Peyer's patch (tissue), 4 donors: ENCODE measurements at regions not wholly inside any gene's neighbourhood (a gene's known extent, or its start where the extent isn't known, plus 50 kb on each side); places are given as distances from the start of the nearest gene placed in this dataset.

Experiments
- DNase-seq, 3 donors: peaks; one replicate each; pipeline ENCODE4 v3.0.0-alpha.2; 2017 to 2019
- H3K27ac ChIP-seq, 4 donors: fragments of 200-600 bp; sonication (generic); one replicate each; pipeline ENCODE4 v1.5.1; 2016 to 2019
- H3K27me3 ChIP-seq, 2 donors: fragments of 200-600 bp; sonication (generic); one replicate each; pipeline ENCODE4 v1.5.1; 2019
- H3K36me3 ChIP-seq, 3 donors: fragments of 200-600 bp; sonication (generic); one replicate each; pipeline ENCODE4 v1.5.1; 2016 to 2019
- H3K4me1 ChIP-seq, 4 donors: fragments of 200-600 bp; sonication (generic); one replicate each; pipeline ENCODE4 v1.5.1; 2016 to 2019
- H3K4me3 ChIP-seq, 4 donors: fragments of 200-600 bp; sonication (generic); 1 replicate in 3 of 4; 2 replicates in 1 of 4; pipeline ENCODE4 v1.5.1; 2016 to 2019; ENCODE audit warnings: mild to moderate bottlenecking in 1 of 4
- H3K9me3 ChIP-seq, 4 donors: fragments of 200-600 bp; sonication (generic); one replicate each; pipeline ENCODE4 v1.5.1; 2016 to 2019; ENCODE audit warnings: mild to moderate bottlenecking in 1 of 4
- CTCF ChIP-seq, 6 experiments: fragments of 450-650 bp in 4 of 6; fragments of 200-600 bp in 2 of 6; sonication (generic) in 1 of 6; IDR thresholded peaks; one replicate each; pipeline ENCODE4 v1.5.1; 2017 to 2019; ENCODE audit warnings: antibody characterized with exemption in 6 of 6, mild to moderate bottlenecking in 3 of 6, moderate library complexity in 1 of 6
- POLR2A ChIP-seq, 2 donors: fragments of 450-650 bp; IDR thresholded peaks; one replicate each; pipeline ENCODE4 v1.5.1; 2017; ENCODE audit warnings: antibody characterized with exemption in 2 of 2, mild to moderate bottlenecking in 2 of 2, moderate library complexity in 2 of 2

GRCh38 chr22:49328630-49329405 is 498.9 kb downstream of the BRD1 start:
- Histone ChIP-seq H3K27ac (no peak overlapping the region), H3K4me1 (no peaks in the 10 kb centered on the region), H3K4me3 (no peak overlapping the region), H3K27me3 (no peaks in the 10 kb centered on the region), H3K36me3 (no peaks in the 10 kb centered on the region), H3K9me3 (no peaks in the 10 kb centered on the region)
- DNase-seq: no peak
- TF ChIP-seq POLR2A (IDR thresholded peaks at IDR 0.05) (no peak), CTCF (IDR thresholded peaks at IDR 0.05) (no peak)

GRCh38 chr22:49328118-49328475 is 499.6 kb downstream of the BRD1 start:
- no peak overlapping the region for H3K4me3 ChIP-seq
- H3K9me3 ChIP-seq: no peaks in the 10 kb centered on the region
- no peaks in the 10 kb centered on the region for H3K4me1 ChIP-seq
- no peaks in the 10 kb centered on the region for H3K27me3 ChIP-seq
- no peak for TF ChIP-seq CTCF (IDR thresholded peaks at IDR 0.05)
- no peak for TF ChIP-seq POLR2A (IDR thresholded peaks at IDR 0.05)
- DNase-seq: no peak
- H3K36me3 ChIP-seq: no peaks in the 10 kb centered on the region
- H3K27ac ChIP-seq: no peak overlapping the region

DNA sequence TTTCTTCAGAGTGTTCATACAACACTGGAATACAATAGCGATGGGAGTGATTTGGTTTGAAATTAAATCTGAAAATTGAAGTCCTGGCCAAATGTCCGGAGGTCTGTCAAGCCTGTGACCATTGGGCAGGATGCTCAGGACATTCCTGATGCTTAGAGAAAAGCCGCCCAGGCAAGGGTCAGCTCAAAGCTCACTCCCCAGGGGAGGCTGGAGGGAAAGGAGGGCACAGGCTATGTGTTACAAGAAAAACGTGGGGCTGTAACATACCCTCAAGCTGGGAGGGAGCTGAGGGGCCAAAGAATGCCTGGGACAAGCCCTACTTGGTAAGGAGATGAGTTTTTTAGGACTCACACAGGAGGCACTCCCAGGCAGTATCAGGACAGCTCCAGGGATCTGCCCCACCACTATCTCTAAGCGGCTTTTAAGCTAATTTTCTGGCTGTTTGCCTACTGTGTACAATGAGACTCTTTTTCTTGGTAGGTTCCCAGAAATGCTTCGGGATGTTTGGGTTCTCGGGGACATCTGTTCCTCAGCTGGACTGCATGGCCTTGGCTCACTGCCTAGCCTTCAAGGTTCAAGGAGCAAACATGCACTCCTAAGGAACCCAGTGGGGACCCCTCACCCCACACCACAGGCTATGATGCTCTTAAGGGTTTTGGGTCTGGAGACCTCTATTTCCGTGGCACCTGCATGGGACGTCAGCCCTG is 500.1 kb downstream of the BRD1 start:
- H3K27ac ChIP-seq: no peak overlapping the region
- H3K36me3 ChIP-seq: no peaks in the 10 kb centered on the region
- no peaks in the 10 kb centered on the region for H3K4me1 ChIP-seq
- H3K4me3 ChIP-seq: no peak overlapping the region
- DNase-seq: peak in 1 of 3 donors; percentile 10
- no peaks in the 10 kb centered on the region for H3K27me3 ChIP-seq
- H3K9me3 ChIP-seq: no peaks in the 10 kb centered on the region
- TF ChIP-seq POLR2A (IDR thresholded peaks at IDR 0.05) (no peak), CTCF (IDR thresholded peaks at IDR 0.05) (no peak)

DNA sequence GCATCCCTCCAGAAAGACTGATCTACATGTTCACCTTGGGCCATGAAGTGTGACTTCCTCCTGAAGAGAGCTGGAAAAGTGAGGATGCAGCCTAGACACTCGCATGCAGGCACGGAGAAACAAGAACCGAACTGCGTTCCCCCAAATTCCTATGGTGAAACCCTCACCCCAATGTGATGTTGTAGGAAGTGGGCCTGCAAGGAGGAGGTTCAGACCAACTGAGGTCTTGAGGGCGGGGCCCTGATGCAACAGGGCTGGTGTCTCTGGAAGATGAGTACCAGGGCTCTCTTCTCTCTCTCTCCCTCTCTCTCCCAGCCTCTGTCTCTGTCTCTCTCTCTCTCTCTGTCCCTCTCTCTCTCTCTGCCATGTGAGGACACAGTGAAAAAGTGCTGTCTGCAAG is 501.1 kb downstream of the BRD1 start:
- H3K27ac ChIP-seq: no peak overlapping the region
- no peaks in the 10 kb centered on the region for H3K36me3 ChIP-seq
- DNase-seq: no peak
- no peak overlapping the region for H3K4me3 ChIP-seq
- no peak for TF ChIP-seq POLR2A (IDR thresholded peaks at IDR 0.05)
- H3K9me3 ChIP-seq: no peaks in the 10 kb centered on the region
- H3K27me3 ChIP-seq: no peaks in the 10 kb centered on the region
- H3K4me1 ChIP-seq: no peaks in the 10 kb centered on the region

GRCh38 chr22:49325531-49326395 is 501.9 kb downstream of the BRD1 start:
- no peaks in the 10 kb centered on the region for H3K9me3 ChIP-seq
- no peaks in the 10 kb centered on the region for H3K4me1 ChIP-seq
- H3K27me3 ChIP-seq: no peaks in the 10 kb centered on the region
- no peaks in the 10 kb centered on the region for H3K36me3 ChIP-seq
- no peak overlapping the region for H3K4me3 ChIP-seq
- no peak overlapping the region for H3K27ac ChIP-seq
- TF ChIP-seq POLR2A (IDR thresholded peaks at IDR 0.05) (no peak), CTCF (IDR thresholded peaks at IDR 0.05) (no peak)
- DNase-seq: peak in 2 of 3 donors; percentile 23 to 31
